HCT116 (cell line): ENCODE measurements at regions not wholly inside any gene's neighbourhood (a gene's known extent, or its start where the extent isn't known, plus 50 kb on each side); places are given as distances from the start of the nearest gene placed in this dataset.

Source experiments
- ATAC-seq: fragments of 200-7000 bp; cut with Tn5 transposase; 2 replicates; pipeline ENCODE4 v1.9.1; 2020; ENCODE audit warnings: mild to moderate bottlenecking, moderate library complexity
- BruUV-seq: library from RNA; stranded (reverse); fragments of 400-500 nt; replicated peaks from 2 replicates; lab custom pipeline; 2021; lab: Mats Ljungman, UMichigan
- CTCF ChIA-PET: fragments of 300-600 bp; sonication (Branson Sonifier 250); formaldehyde crosslinking; loops from one replicate; lab custom pipeline; 2021; ENCODE audit warnings: antibody characterized with exemption; lab: Charles Lee
- POLR2A ChIA-PET: fragments of 300-600, 350-600 bp; sonication (Branson Sonifier 250); formaldehyde crosslinking; loops from one replicate; lab custom pipeline; 2021; ENCODE audit warnings: antibody characterized with exemption; lab: Charles Lee
- RAD21 ChIA-PET, 2 experiments: fragments of 300-600 bp; sonication (Branson Sonifier 250); formaldehyde crosslinking; loops; one replicate each; lab custom pipeline; 2023; ENCODE audit warnings: low total read pairs in 2 of 2; ENCODE audit not compliant: uncharacterized antibody in 2 of 2, unreplicated experiment in 2 of 2, low non-redundant PET in 1 of 2; lab: Charles Lee
- DNase-seq: peaks from one replicate; pipeline ENCODE4 v3.0.0-alpha.2; 2010; ENCODE audit warnings: low read depth, low spot score
- H2AFZ ChIP-seq: fragments of 200-600 bp; shearing (Covaris generic), sonication (generic); 2 replicates; pipeline ENCODE4 v1.6.1; 2017; ENCODE audit warnings: low read depth, mixed run types, mixed read lengths, antibody characterized with exemption, low read length; ENCODE audit not compliant: poor library complexity, severe bottlenecking
- H3K27ac ChIP-seq: 2 replicates; pipeline ENCODE4 v1.5.1; 2012; ENCODE audit warnings: low read depth, low read length
- H3K27me3 ChIP-seq: fragments of 200-600 bp; sonication (generic); 2 replicates; pipeline ENCODE4 v1.6.1; 2016; ENCODE audit warnings: mixed run types, low read length, mixed read lengths; ENCODE audit not compliant: insufficient read depth
- H3K36me3 ChIP-seq, 2 experiments: fragments of 200-500 bp in 1 of 2; fragments of 200-600 bp in 1 of 2; sonication (Bioruptor generic) in 1 of 2; sonication (generic) in 1 of 2; 2 replicates each; pipeline versions ENCODE4 v1.5.1 to v1.6.1; 2014 to 2016; ENCODE audit warnings: low read length in 2 of 2, inconsistent platforms in 1 of 2, mixed read lengths in 1 of 2, mixed run types in 1 of 2; ENCODE audit not compliant: insufficient read depth in 2 of 2, control insufficient read depth in 1 of 2
- H3K4me1 ChIP-seq, 2 experiments: fragments of 200-600 bp in 1 of 2; sonication (generic) in 1 of 2; 2 replicates each; pipeline versions ENCODE4 v1.5.1 to v1.6.1; 2012 to 2017; ENCODE audit warnings: low read length in 2 of 2, inconsistent platforms in 1 of 2, mild to moderate bottlenecking in 1 of 2, mixed read lengths in 1 of 2, mixed run types in 1 of 2, moderate library complexity in 1 of 2; ENCODE audit not compliant: insufficient read depth in 2 of 2, control insufficient read depth in 1 of 2
- H3K4me2 ChIP-seq: fragments of 200-600 bp; sonication (generic); 2 replicates; pipeline ENCODE4 v1.6.1; 2017; ENCODE audit warnings: mixed run types, low read length, mixed read lengths
- H3K4me3 ChIP-seq, 2 experiments: fragments of 200-600 bp in 1 of 2; sonication (generic) in 1 of 2; replicated peaks in 1 of 2; 2 replicates each; pipeline ENCODE4 v1.5.1; 2011 to 2016; ENCODE audit warnings: low read length in 2 of 2, control low read depth in 1 of 2, low read depth in 1 of 2, mild to moderate bottlenecking in 1 of 2, mixed read lengths in 1 of 2, mixed run types in 1 of 2
- H3K79me2 ChIP-seq: fragments of 200-600 bp; sonication (generic); 2 replicates; pipeline ENCODE4 v1.6.1; 2017; ENCODE audit warnings: mild to moderate bottlenecking, mixed run types, low read length, moderate library complexity, mixed read lengths; ENCODE audit not compliant: insufficient read depth
- H3K9ac ChIP-seq: fragments of 200-600 bp; sonication (generic); 2 replicates; pipeline ENCODE4 v1.6.1; 2016; ENCODE audit warnings: low read length, mixed read lengths
- H3K9me2 ChIP-seq: fragments of 200-600 bp; sonication (generic), shearing (Covaris generic); 2 replicates; pipeline ENCODE4 v1.6.1; 2017; ENCODE audit warnings: mixed run types, mild to moderate bottlenecking, moderate library complexity; ENCODE audit not compliant: insufficient read depth
- H3K9me3 ChIP-seq, 2 experiments: fragments of 200-500 bp in 1 of 2; fragments of 200-600 bp in 1 of 2; sonication (Bioruptor generic) in 1 of 2; sonication (generic) in 1 of 2; 2 replicates each; pipeline ENCODE4 v1.6.1; 2014 to 2017; ENCODE audit warnings: low read length in 2 of 2, mixed read lengths in 2 of 2, inconsistent platforms in 1 of 2, low read depth in 1 of 2, mild to moderate bottlenecking in 1 of 2, mixed run types in 1 of 2, moderate library complexity in 1 of 2; ENCODE audit not compliant: control insufficient read depth in 1 of 2, insufficient read depth in 1 of 2
- H4K20me1 ChIP-seq: fragments of 200-600 bp; sonication (generic), shearing (Covaris generic); 2 replicates; pipeline ENCODE4 v1.6.1; 2017; ENCODE audit warnings: mixed run types, mild to moderate bottlenecking, moderate library complexity; ENCODE audit not compliant: insufficient read depth
- ATF3 ChIP-seq: IDR thresholded peaks from 2 replicates; pipeline ENCODE4 v1.6.1; 2012
- CEBPB ChIP-seq: IDR thresholded peaks from 2 replicates; pipeline ENCODE4 v1.6.1; 2012; ENCODE audit warnings: low read depth
- CTCF ChIP-seq, 3 experiments: fragments of 200-600 bp in 1 of 3; sonication (generic) in 1 of 3; IDR thresholded peaks in 2 of 3; conservative IDR thresholded peaks in 1 of 3; 2 replicates each; pipeline ENCODE4 v1.5.1; 2012 to 2017; ENCODE audit warnings: low read depth in 2 of 3, low read length in 2 of 3, antibody characterized with exemption in 1 of 3, borderline replicate concordance in 1 of 3, control low read depth in 1 of 3, mild to moderate bottlenecking in 1 of 3, mixed read lengths in 1 of 3, mixed run types in 1 of 3, moderate library complexity in 1 of 3; ENCODE audit not compliant: insufficient read depth in 1 of 3
- EZH2phosphoT487 ChIP-seq: fragments of 200-600 bp; IDR thresholded peaks from 2 replicates; pipeline ENCODE4 v1.6.1; 2018; ENCODE audit warnings: antibody characterized with exemption, borderline replicate concordance
- FOSL1 ChIP-seq: IDR thresholded peaks from 2 replicates; pipeline ENCODE4 v1.6.1; 2012; ENCODE audit warnings: low read depth
- JUND ChIP-seq: IDR thresholded peaks from 2 replicates; pipeline ENCODE4 v1.6.1; 2012
- POLR2A ChIP-seq: IDR thresholded peaks from 2 replicates; pipeline ENCODE4 v1.7.0; 2011; ENCODE audit warnings: borderline replicate concordance; ENCODE audit not compliant: insufficient read depth, insufficient read length; ENCODE audit errors: extremely low read depth
- SP1 ChIP-seq: IDR thresholded peaks from 2 replicates; pipeline ENCODE4 v1.6.1; 2012; ENCODE audit warnings: low read depth
- ZBTB33 ChIP-seq: IDR thresholded peaks from 2 replicates; pipeline ENCODE4 v1.6.1; 2011; ENCODE audit warnings: mild to moderate bottlenecking, low read length, moderate library complexity; ENCODE audit not compliant: insufficient replicate concordance; ENCODE audit errors: extremely low read depth
- ZNF274 ChIP-seq: fragments of 200-500 bp; sonication (Bioruptor generic); IDR thresholded peaks from 2 replicates; pipeline ENCODE4 v1.6.1; 2014; ENCODE audit warnings: mild to moderate bottlenecking, low read depth, low read length, inconsistent platforms
- intact Hi-C: fragments of 100-400 bp; cut with micrococcal nuclease; formaldehyde crosslinking; loops from 2 replicates; pipeline ENCODE4 v1.10.0; 2022

GRCh38 chr13:30000370-30000765 lies 150.0 kb upstream of the UBL3 start:
- POLR2A ChIA-PET: no interaction called here
- BruUV-seq: no TSS peak

More at GRCh38 chr13:30000370-30000765, 150.0 kb upstream of the UBL3 start:
- Histone ChIP-seq H3K4me3 (no peak overlapping the region), H3K9me3 (no peaks in the 10 kb centered on the region), H3K9me2 (no peaks in the 10 kb centered on the region), H3K79me2 (no peaks in the 10 kb centered on the region), H2AFZ (no peak overlapping the region), H3K27ac (no peak overlapping the region), H3K36me3 (no peaks in the 10 kb centered on the region), H3K27me3 (peaks cover 4% of the 10 kb centered on the region), H3K4me1 (no peaks in the 10 kb centered on the region), H3K4me2 (no peak overlapping the region), H4K20me1 (no peaks in the 10 kb centered on the region), H3K9ac (no peak overlapping the region)
- RAD21 ChIA-PET: no interaction called here
- no peak for DNase-seq
- TF ChIP-seq CEBPB (no peak), EZH2phosphoT487 (no peak), ZNF274 (no peak), SP1 (no peak), FOSL1 (no peak), ATF3 (no peak), CTCF (IDR thresholded peaks at IDR 0.05 in 2 of 3, conservative IDR thresholded peaks at IDR 0.05 in 1 of 3; ENCODE audit: borderline replicate concordance in 1 of 3, insufficient read depth in 1 of 3, low read depth in 2 of 3, low read length in 2 of 3) (no peak), JUND (no peak), POLR2A (no peak), ZBTB33 (no peak)
- ATAC-seq: no peak
- intact Hi-C loops: no loop called here
- CTCF ChIA-PET: no interaction called here
